Natural killer cell (primary cell): ENCODE measurements at regions not wholly inside any gene's neighbourhood (a gene's known extent, or its start where the extent isn't known, plus 50 kb on each side); places are given as distances from the start of the nearest gene placed in this dataset.

Experiments used
- ATAC-seq, 3 donors: fragments of 150-1000 bp in 2 of 3; fragments of 200-7000 bp in 1 of 3; cut with Tn5 transposase; 1 replicate in 1 of 3; 2 replicates in 2 of 3; pipeline ENCODE4 v1.10.0; 2021; ENCODE audit warnings: mild to moderate bottlenecking in 2 of 3, moderate library complexity in 2 of 3
- DNase-seq, 2 donors: peaks; one replicate each; pipeline versions ENCODE4 v3.0.0 to v3.0.0-alpha.2; 2013 to 2021; ENCODE audit warnings: mixed read lengths in 1 of 2
- H3K27ac ChIP-seq: one replicate; pipeline ENCODE4 v1.5.1; 2013; ENCODE audit warnings: mild to moderate bottlenecking, low read length
- H3K27me3 ChIP-seq: one replicate; pipeline ENCODE4 v1.6.1; 2013; ENCODE audit warnings: low read length; ENCODE audit not compliant: control insufficient read depth, insufficient read depth
- H3K36me3 ChIP-seq: one replicate; pipeline ENCODE4 v1.6.1; 2013; ENCODE audit warnings: low read length; ENCODE audit not compliant: control insufficient read depth, insufficient read depth
- H3K4me1 ChIP-seq: one replicate; pipeline ENCODE4 v1.6.1; 2013; ENCODE audit warnings: low read length; ENCODE audit not compliant: control insufficient read depth, insufficient read depth
- H3K4me3 ChIP-seq: one replicate; pipeline ENCODE4 v1.5.1; 2013; ENCODE audit warnings: low read length
- H3K9me3 ChIP-seq: one replicate; pipeline ENCODE4 v1.6.1; 2013; ENCODE audit warnings: low read length; ENCODE audit not compliant: control insufficient read depth, insufficient read depth
- H3K27ac Mint-ChIP-seq, 2 donors: one replicate each; pipeline ENCODE4 v1.8.0; 2022; ENCODE audit warnings: mild to moderate bottlenecking in 2 of 2, mixed read lengths in 2 of 2, moderate library complexity in 1 of 2
- H3K27me3 Mint-ChIP-seq, 2 donors: one replicate each; pipeline ENCODE4 v1.8.0; 2022; ENCODE audit warnings: low read depth in 2 of 2, mixed read lengths in 2 of 2
- H3K36me3 Mint-ChIP-seq: one replicate; pipeline ENCODE4 v1.8.0; 2022; ENCODE audit warnings: mixed read lengths
- H3K4me1 Mint-ChIP-seq, 2 donors: one replicate each; pipeline ENCODE4 v1.8.0; 2022; ENCODE audit warnings: mixed read lengths in 2 of 2
- H3K4me3 Mint-ChIP-seq: one replicate; pipeline ENCODE4 v1.8.0; 2022; ENCODE audit warnings: mild to moderate bottlenecking, moderate library complexity, mixed read lengths
- H3K9me3 Mint-ChIP-seq, 2 donors: one replicate each; pipeline ENCODE4 v1.8.0; 2022; ENCODE audit warnings: mixed read lengths in 2 of 2
- WGBS: methylation state at CpG from one replicate; pipeline ENCODE4 v1.1.7; 2013; ENCODE audit warnings: missing lambda C conversion rate; ENCODE audit not compliant: insufficient coverage; 5-methylcytosine and 5-hydroxymethylcytosine counted together
- intact Hi-C: fragments of 100-400 bp; cut with micrococcal nuclease; formaldehyde crosslinking; loops from one replicate; pipeline ENCODE4 v1.14.2; 2022
- TF ChIP-seq, protein P1 (sequence below): fragments of 200-600 bp; IDR thresholded peaks from one replicate; pipeline ENCODE4 v1.8.0; 2022; ENCODE audit warnings: antibody characterized with exemption

DNA sequence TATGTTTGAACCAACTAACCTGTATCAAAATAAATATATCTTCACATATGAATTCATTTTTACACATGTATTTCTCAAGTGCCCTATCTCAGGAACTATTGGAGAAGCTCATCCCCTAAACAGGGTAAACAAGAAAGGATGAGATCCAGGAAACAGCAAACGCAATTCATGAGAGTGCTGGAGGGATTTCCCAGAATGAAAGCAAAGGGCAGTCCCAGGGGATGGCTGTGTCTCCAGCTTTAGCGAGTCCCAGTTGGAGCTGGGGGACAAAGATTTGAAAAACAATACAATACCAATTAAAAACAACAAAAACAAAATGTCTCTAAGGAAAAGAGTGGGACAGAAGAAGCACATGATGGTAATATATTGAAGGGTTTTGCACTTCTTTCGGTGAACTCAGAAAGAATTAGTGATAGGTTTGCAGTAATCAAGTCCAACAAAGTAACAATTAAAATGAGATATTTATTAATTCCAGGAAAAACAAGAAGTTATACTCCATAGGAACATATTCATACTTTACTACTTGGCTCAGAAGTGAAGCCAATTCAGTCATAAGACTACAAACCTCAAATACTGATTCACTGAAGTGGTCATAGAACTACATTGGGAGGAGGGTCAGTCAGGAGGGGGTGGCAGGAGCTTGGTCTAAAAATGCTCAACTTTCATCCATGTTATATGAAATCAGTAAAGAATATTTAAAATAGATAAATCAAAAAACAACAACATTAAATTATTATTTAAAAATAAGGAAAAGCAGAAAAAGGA is 73.1 kb upstream of the PDE1A start:
- Histone ChIP-seq H3K4me3 (no peak overlapping the region), H3K27me3 (no peaks in the 10 kb centered on the region), H3K27ac (no peak overlapping the region), H3K9me3 (no peaks in the 10 kb centered on the region), H3K36me3 (no peaks in the 10 kb centered on the region), H3K4me1 (no peaks in the 10 kb centered on the region)
- Mint-ChIP-seq H3K4me3 (no peak overlapping the region), H3K36me3 (no peaks in the 10 kb centered on the region), H3K27ac (no peak overlapping the region), H3K9me3 (peaks cover 2 to 3% of the 10 kb centered on the region in 2 donors), H3K27me3 (no peaks in the 10 kb centered on the region), H3K4me1 (no peaks in the 10 kb centered on the region)
- 88% methylated on average over 1 of the region's 3 CpGs for WGBS
- no peak for ATAC-seq
- intact Hi-C loops: no loop called here
- TF ChIP-seq, protein P1, sequence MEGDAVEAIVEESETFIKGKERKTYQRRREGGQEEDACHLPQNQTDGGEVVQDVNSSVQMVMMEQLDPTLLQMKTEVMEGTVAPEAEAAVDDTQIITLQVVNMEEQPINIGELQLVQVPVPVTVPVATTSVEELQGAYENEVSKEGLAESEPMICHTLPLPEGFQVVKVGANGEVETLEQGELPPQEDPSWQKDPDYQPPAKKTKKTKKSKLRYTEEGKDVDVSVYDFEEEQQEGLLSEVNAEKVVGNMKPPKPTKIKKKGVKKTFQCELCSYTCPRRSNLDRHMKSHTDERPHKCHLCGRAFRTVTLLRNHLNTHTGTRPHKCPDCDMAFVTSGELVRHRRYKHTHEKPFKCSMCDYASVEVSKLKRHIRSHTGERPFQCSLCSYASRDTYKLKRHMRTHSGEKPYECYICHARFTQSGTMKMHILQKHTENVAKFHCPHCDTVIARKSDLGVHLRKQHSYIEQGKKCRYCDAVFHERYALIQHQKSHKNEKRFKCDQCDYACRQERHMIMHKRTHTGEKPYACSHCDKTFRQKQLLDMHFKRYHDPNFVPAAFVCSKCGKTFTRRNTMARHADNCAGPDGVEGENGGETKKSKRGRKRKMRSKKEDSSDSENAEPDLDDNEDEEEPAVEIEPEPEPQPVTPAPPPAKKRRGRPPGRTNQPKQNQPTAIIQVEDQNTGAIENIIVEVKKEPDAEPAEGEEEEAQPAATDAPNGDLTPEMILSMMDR: no peak
- DNase-seq: no peak

DNA sequence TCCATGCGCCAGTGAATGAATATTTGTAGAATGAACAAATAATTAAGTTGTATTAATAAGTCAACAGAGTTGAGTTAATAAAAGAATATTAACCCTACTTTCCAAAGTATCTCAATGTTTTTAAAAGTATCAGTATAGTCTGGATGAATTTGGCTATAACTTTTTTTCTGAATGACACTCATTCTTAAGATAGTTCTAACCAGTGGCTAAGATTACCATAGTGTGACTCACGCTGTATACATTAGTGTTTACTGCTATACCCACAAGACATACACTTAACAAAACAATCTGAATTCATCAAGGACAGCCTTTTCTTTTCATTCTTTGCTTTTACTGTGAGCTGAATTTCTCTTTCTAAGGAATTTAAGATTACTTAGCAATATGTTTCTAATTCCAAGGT is 77.0 kb upstream of the PDE1A start:
- intact Hi-C loops: no loop called here
- H3K36me3 Mint-ChIP-seq: no peaks in the 10 kb centered on the region
- peaks cover 0 to 4% of the 10 kb centered on the region in 2 donors for H3K9me3 Mint-ChIP-seq

DNA sequence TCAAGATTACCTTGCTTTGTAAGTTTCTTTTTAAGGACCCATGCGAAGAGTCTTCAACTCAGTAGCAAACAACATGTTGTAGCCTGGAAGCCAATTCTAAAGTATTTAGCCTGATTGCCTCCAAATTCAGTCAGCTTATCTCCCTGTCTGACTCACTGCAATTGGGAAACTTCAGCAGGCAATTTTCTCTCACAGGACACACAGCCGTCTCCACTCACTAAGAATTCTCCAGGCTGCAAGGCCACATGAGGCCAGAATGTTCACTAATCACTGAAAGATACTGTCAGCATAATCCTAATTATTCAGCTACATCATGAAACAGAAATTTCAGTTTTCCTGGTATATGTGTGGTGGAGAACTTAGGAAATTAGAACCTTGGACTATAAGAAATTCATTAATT is 78.1 kb upstream of the PDE1A start:
- H3K9me3 ChIP-seq: no peaks in the 10 kb centered on the region
- no peak overlapping the region for H3K27ac Mint-ChIP-seq

More for the DNA sequence above, 77.0 kb upstream of the PDE1A start:
- no peak overlapping the region for H3K4me3 Mint-ChIP-seq
- H3K36me3 ChIP-seq: no peaks in the 10 kb centered on the region
- DNase-seq (no peak), ATAC-seq (no peak)
- no peak overlapping the region for H3K27ac ChIP-seq
- no peak overlapping the region for H3K4me3 ChIP-seq
- H3K27me3 Mint-ChIP-seq: no peaks in the 10 kb centered on the region
- H3K4me1 Mint-ChIP-seq: no peaks in the 10 kb centered on the region
- TF ChIP-seq, protein P1: no peak
- H3K4me1 ChIP-seq: no peaks in the 10 kb centered on the region
- 84% methylated on average over 2 of the region's 2 CpGs for WGBS
- no peak overlapping the region for H3K27ac Mint-ChIP-seq
- no peaks in the 10 kb centered on the region for H3K9me3 ChIP-seq
- H3K27me3 ChIP-seq: no peaks in the 10 kb centered on the region

More for the DNA sequence above, 78.1 kb upstream of the PDE1A start:
- H3K36me3 ChIP-seq: no peaks in the 10 kb centered on the region
- no peak overlapping the region for H3K27ac ChIP-seq
- Mint-ChIP-seq H3K4me3 (no peak overlapping the region), H3K9me3 (peaks cover 0 to 4% of the 10 kb centered on the region in 2 donors), H3K36me3 (no peaks in the 10 kb centered on the region), H3K4me1 (no peaks in the 10 kb centered on the region), H3K27me3 (no peaks in the 10 kb centered on the region)
- H3K4me3 ChIP-seq: no peak overlapping the region
- no peaks in the 10 kb centered on the region for H3K4me1 ChIP-seq
- intact Hi-C loops: no loop called here
- ATAC-seq: no peak
- TF ChIP-seq, protein P1: no peak
- DNase-seq: no peak
- 95% methylated on average over 2 of the region's 2 CpGs for WGBS
- H3K27me3 ChIP-seq: no peaks in the 10 kb centered on the region
